Lower leg skin (tissue), 4 donors: ENCODE measurements at regions not wholly inside any gene's neighbourhood (a gene's known extent, or its start where the extent isn't known, plus 50 kb on each side); places are given as distances from the start of the nearest gene placed in this dataset.

Experiments used
- DNase-seq, 2 donors: peaks; one replicate each; pipeline ENCODE4 v3.0.0-alpha.2; 2019; ENCODE audit warnings: low spot score in 2 of 2
- H3K4me3 ChIP-seq: fragments of 200-600 bp; sonication (generic); 2 replicates; pipeline ENCODE4 v1.5.1; 2017; ENCODE audit warnings: mild to moderate bottlenecking, low read depth; ENCODE audit not compliant: poor library complexity, severe bottlenecking
- CTCF ChIP-seq, 3 donors: fragments of 450-650 bp; IDR thresholded peaks; one replicate each; pipeline ENCODE4 v1.5.1; 2016; ENCODE audit warnings: antibody characterized with exemption in 3 of 3, mild to moderate bottlenecking in 3 of 3, moderate library complexity in 2 of 3
- POLR2A ChIP-seq, 2 donors: fragments of 450-650 bp; IDR thresholded peaks; one replicate each; pipeline ENCODE4 v1.6.1; 2016 to 2017; ENCODE audit warnings: antibody characterized with exemption in 2 of 2, mild to moderate bottlenecking in 1 of 2, moderate library complexity in 1 of 2
- WGBS, 2 donors: methylation state at CpG; one replicate each; pipeline ENCODE4 v1.1.5; 2018; 5-methylcytosine and 5-hydroxymethylcytosine counted together
- intact Hi-C: fragments of 100-400 bp; cut with DNase I; formaldehyde crosslinking; loops from one replicate; pipeline ENCODE4 v1.15.0; 2023; ENCODE audit warnings: low total_unique reads

GRCh38 chr3:31188112-31188511, 293.7 kb upstream of the GADL1 start:
- no peak for DNase-seq
- intact Hi-C loops, result no loop called here
- TF ChIP-seq POLR2A (IDR thresholded peaks at IDR 0.05) (no peak), CTCF (IDR thresholded peaks at IDR 0.05) (no peak)
- WGBS, 2 donors, result 71 to 75% methylated on average over 6 of the region's 6 CpGs
- H3K4me3 ChIP-seq, result no peak overlapping the region

GRCh38 chr3:31189330-31189729, 294.9 kb upstream of the GADL1 start:
- WGBS, 2 donors, result 95 to 100% methylated on average over 1 of the region's 1 CpG
- TF ChIP-seq POLR2A (IDR thresholded peaks at IDR 0.05), result no peak
- no peak for TF ChIP-seq CTCF (IDR thresholded peaks at IDR 0.05)
- no peak overlapping the region for H3K4me3 ChIP-seq
- DNase-seq, result no peak
- intact Hi-C loops, result no loop called here

- DNase-seq, result no peak
- no peak for TF ChIP-seq CTCF (IDR thresholded peaks at IDR 0.05)
- no peak for TF ChIP-seq POLR2A (IDR thresholded peaks at IDR 0.05)
These were observed 295.5 kb upstream of the GADL1 start for GRCh38 chr3:31189971-31190370.

GRCh38 chr3:31191354-31191753, 296.9 kb upstream of the GADL1 start:
- no peak overlapping the region for H3K4me3 ChIP-seq
- 87 to 93% methylated on average over 6 of the region's 6 CpGs for WGBS, 2 donors
- intact Hi-C loops, result no loop called here
- TF ChIP-seq POLR2A (IDR thresholded peaks at IDR 0.05), result no peak
- TF ChIP-seq CTCF (IDR thresholded peaks at IDR 0.05), result no peak
- no peak for DNase-seq

More at GRCh38 chr3:31189971-31190370, 295.5 kb upstream of the GADL1 start:
- H3K4me3 ChIP-seq, result no peak overlapping the region
- intact Hi-C loops, result no loop called here

GRCh38 chr3:31193429-31193828, 299.0 kb upstream of the GADL1 start:
- intact Hi-C loops, result no loop called here
- TF ChIP-seq POLR2A (IDR thresholded peaks at IDR 0.05), result no peak
- no peak for TF ChIP-seq CTCF (IDR thresholded peaks at IDR 0.05)
- no peak for DNase-seq
- WGBS, 2 donors, result 95 to 98% methylated on average over 2 of the region's 2 CpGs
- H3K4me3 ChIP-seq, result no peak overlapping the region

- no peak for TF ChIP-seq POLR2A (IDR thresholded peaks at IDR 0.05)
- TF ChIP-seq CTCF (IDR thresholded peaks at IDR 0.05), result no peak
- 95% methylated on average over 1 of the region's 1 CpG for WGBS, 2 donors
- H3K4me3 ChIP-seq, result no peak overlapping the region
- intact Hi-C loops, result no loop called here
- DNase-seq, result no peak
These were observed 299.4 kb upstream of the GADL1 start for GRCh38 chr3:31193871-31194270.
